HepG2 (cell line): ENCODE measurements at regions not wholly inside any gene's neighbourhood (a gene's known extent, or its start where the extent isn't known, plus 50 kb on each side); places are given as distances from the start of the nearest gene placed in this dataset.

ENCODE experiments used
- ATAC-seq: fragments of 200-7000 bp; cut with Tn5 transposase; 3 replicates; pipeline ENCODE4 v1.9.1; 2020; ENCODE audit warnings: mild to moderate bottlenecking, moderate library complexity
- BruUV-seq: library from RNA; stranded (reverse); fragments of 400-500 nt; replicated peaks from 2 replicates; lab custom pipeline; 2021; lab: Mats Ljungman, UMichigan
- CTCF ChIA-PET: fragments of 300-600 bp; formaldehyde crosslinking; extraction: SDS; loops from one replicate; lab custom pipeline; 2021; ENCODE audit warnings: low total read pairs, inconsistent platforms, low intra/inter-chr PET ratio; lab: Yijun Ruan, JAX
- POLR2A ChIA-PET: fragments of 350-600 bp; sonication (Branson Sonifier 250); formaldehyde crosslinking; loops from one replicate; lab custom pipeline; 2020; ENCODE audit warnings: antibody characterized with exemption, inconsistent platforms; lab: Yijun Ruan, JAX
- DNase-seq: peaks from one replicate; pipeline ENCODE4 v3.0.0-alpha.2; 2015; ENCODE audit warnings: low spot score
- FAIRE-seq: peaks from 3 replicates; lab custom pipeline; 2011; peaks lifted over from hg19 to GRCh38; lab: Jason Lieb, UNC
- H2AFZ ChIP-seq: one replicate; pipeline ENCODE4 v1.6.1; 2011; ENCODE audit warnings: low read length, inconsistent platforms
- H3K27ac ChIP-seq: fragments of 300-600 bp; 3 replicates; pipeline ENCODE4 v1.8.0; 2011; ENCODE audit warnings: mixed run types, mild to moderate bottlenecking, mixed read lengths, low read length, inconsistent platforms; ENCODE audit not compliant: insufficient read depth; ENCODE audit errors: extremely low read length
- H3K27me3 ChIP-seq, 2 experiments: fragments of 200-600 bp in 1 of 2; 2 replicates in 1 of 2; 3 replicates in 1 of 2; pipeline versions ENCODE4 v1.6.0 to v1.8.0; 2011; ENCODE audit warnings: low read length in 2 of 2, mild to moderate bottlenecking in 2 of 2, moderate library complexity in 2 of 2, inconsistent platforms in 1 of 2; ENCODE audit not compliant: insufficient read depth in 2 of 2, control insufficient read depth in 1 of 2
- H3K36me3 ChIP-seq, 2 experiments: fragments of 200-600 bp in 1 of 2; replicated peaks in 1 of 2; 2 replicates in 1 of 2; 3 replicates in 1 of 2; pipeline versions ENCODE4 v1.5.1 to v1.8.0; 2011; ENCODE audit warnings: low read length in 2 of 2, inconsistent platforms in 1 of 2; ENCODE audit not compliant: insufficient read depth in 2 of 2, control insufficient read depth in 1 of 2
- H3K4me1 ChIP-seq: 2 replicates; pipeline ENCODE4 v1.5.1; 2012; ENCODE audit warnings: low read length, inconsistent platforms; ENCODE audit not compliant: insufficient read depth
- H3K4me2 ChIP-seq: 2 replicates; pipeline ENCODE4 v1.6.0; 2011; ENCODE audit warnings: low read depth, low read length, inconsistent platforms
- H3K4me3 ChIP-seq, 3 experiments: fragments of 200-600 bp in 1 of 3; sonication (generic), shearing (Covaris generic) in 1 of 3; replicated peaks in 1 of 3; 2 replicates each; pipeline ENCODE4 v1.5.1; 2011 to 2016; ENCODE audit warnings: low read length in 3 of 3, inconsistent platforms in 2 of 3, low read depth in 2 of 3, mild to moderate bottlenecking in 2 of 3, control low read depth in 1 of 3, mixed read lengths in 1 of 3; ENCODE audit not compliant: insufficient read depth in 1 of 3
- H3K79me2 ChIP-seq: one replicate; pipeline ENCODE4 v1.6.1; 2011; ENCODE audit warnings: low read length, inconsistent platforms; ENCODE audit not compliant: insufficient read depth
- H3K9ac ChIP-seq: 2 replicates; pipeline ENCODE4 v1.6.0; 2011; ENCODE audit warnings: mild to moderate bottlenecking, low read depth, low read length, inconsistent platforms; ENCODE audit not compliant: insufficient read depth
- H3K9me3 ChIP-seq: 2 replicates; pipeline ENCODE4 v1.5.1; 2012; ENCODE audit warnings: mild to moderate bottlenecking, low read length
- H4K20me1 ChIP-seq: 2 replicates; pipeline ENCODE4 v1.6.0; 2011; ENCODE audit warnings: inconsistent platforms, mild to moderate bottlenecking, low read length, moderate library complexity; ENCODE audit not compliant: insufficient read depth
- CEBPB ChIP-seq: IDR thresholded peaks from 2 replicates; pipeline ENCODE4 v1.6.1; 2011; ENCODE audit warnings: low read depth, low read length, improper control_type of control experiment, borderline replicate concordance
- HNRNPUL1 ChIP-seq: fragments of 200-400 bp; formaldehyde crosslinking; IDR thresholded peaks from 2 replicates; pipeline ENCODE4 v1.6.1; 2017; ENCODE audit warnings: low read depth, mild to moderate bottlenecking, low read length, moderate library complexity
- MAZ ChIP-seq, 2 experiments: sonication (generic) in 1 of 2; formaldehyde crosslinking in 1 of 2; IDR thresholded peaks; 2 replicates each; pipeline versions ENCODE4 v1.5.0 to v1.6.1; 2012 to 2020; ENCODE audit warnings: low read depth in 2 of 2, mild to moderate bottlenecking in 2 of 2, borderline replicate concordance in 1 of 2, improper control_type of control experiment in 1 of 2, low read length in 1 of 2, missing genetic modification reagents in 1 of 2, moderate library complexity in 1 of 2
- MED1 ChIP-seq: sonication (generic); formaldehyde crosslinking; IDR thresholded peaks from 2 replicates; pipeline ENCODE4 v1.4.0; 2020; ENCODE audit warnings: missing genetic modification reagents
- STAG1 ChIP-seq: sonication (generic); formaldehyde crosslinking; IDR thresholded peaks from 2 replicates; pipeline ENCODE4 v1.4.0; 2020; ENCODE audit warnings: missing genetic modification reagents
- WGBS: methylation state at CpG from one replicate; pipeline ENCODE4 v1.1.6; 2017; ENCODE audit warnings: low lambda C conversion rate; 5-methylcytosine and 5-hydroxymethylcytosine counted together
- in situ Hi-C: cut with HindIII; loops from 2 replicates; pipeline ENCODE4 v1.10.0; 2017; ENCODE audit warnings: low pct_unique_long_range_greater_than_20kb; ENCODE audit not compliant: extremely low pct_ligation_motif_present
- intact Hi-C: fragments of 100-400 bp; cut with micrococcal nuclease; formaldehyde crosslinking; loops from one replicate; pipeline ENCODE4 v1.10.0; 2022; ENCODE audit not compliant: unreplicated experiment
- TF ChIP-seq, protein P1 (sequence below): sonication (generic); IDR thresholded peaks from 2 replicates; pipeline ENCODE4 v1.6.1; 2016; ENCODE audit warnings: low read depth, borderline replicate concordance
- TF ChIP-seq, protein P2 (sequence below): sonication (generic); formaldehyde crosslinking; IDR thresholded peaks from 2 replicates; pipeline ENCODE4 v1.5.0; 2020; ENCODE audit warnings: missing genetic modification reagents
- TF ChIP-seq, protein P3 (sequence below): sonication (generic); formaldehyde crosslinking; IDR thresholded peaks from 2 replicates; pipeline ENCODE4 v1.9.0; 2022; ENCODE audit warnings: missing genetic modification reagents, mild to moderate bottlenecking, borderline replicate concordance
- TF ChIP-seq, protein P4 (sequence below): sonication (generic); formaldehyde crosslinking; IDR thresholded peaks from 2 replicates; pipeline ENCODE4 v1.5.0; 2020; ENCODE audit warnings: missing genetic modification reagents, mild to moderate bottlenecking, borderline replicate concordance

DNA sequence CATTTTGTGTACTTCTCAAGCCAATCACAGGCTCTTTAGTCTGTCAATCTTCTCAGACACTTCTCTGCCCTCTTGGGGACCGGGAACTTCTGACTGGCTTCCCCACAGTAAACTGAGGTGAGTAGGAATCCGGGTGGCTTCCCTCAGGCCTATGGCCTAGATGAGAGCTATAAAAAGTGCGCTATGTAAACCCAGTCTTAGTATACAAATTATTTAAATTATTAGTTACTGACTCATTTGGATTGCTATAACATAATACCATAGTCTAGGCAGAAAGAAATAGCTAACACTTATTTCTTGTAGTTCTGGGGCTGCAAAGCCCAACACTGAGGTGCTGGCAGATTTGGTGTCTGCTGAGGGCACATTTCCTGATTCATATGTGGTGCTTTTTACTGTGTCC is 109.2 kb upstream of the MCHR2 start (continued):
- TF ChIP-seq, protein P1, sequence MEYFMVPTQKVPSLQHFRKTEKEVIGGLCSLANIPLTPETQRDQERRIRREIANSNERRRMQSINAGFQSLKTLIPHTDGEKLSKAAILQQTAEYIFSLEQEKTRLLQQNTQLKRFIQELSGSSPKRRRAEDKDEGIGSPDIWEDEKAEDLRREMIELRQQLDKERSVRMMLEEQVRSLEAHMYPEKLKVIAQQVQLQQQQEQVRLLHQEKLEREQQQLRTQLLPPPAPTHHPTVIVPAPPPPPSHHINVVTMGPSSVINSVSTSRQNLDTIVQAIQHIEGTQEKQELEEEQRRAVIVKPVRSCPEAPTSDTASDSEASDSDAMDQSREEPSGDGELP = no peak
- TF ChIP-seq, protein P2, sequence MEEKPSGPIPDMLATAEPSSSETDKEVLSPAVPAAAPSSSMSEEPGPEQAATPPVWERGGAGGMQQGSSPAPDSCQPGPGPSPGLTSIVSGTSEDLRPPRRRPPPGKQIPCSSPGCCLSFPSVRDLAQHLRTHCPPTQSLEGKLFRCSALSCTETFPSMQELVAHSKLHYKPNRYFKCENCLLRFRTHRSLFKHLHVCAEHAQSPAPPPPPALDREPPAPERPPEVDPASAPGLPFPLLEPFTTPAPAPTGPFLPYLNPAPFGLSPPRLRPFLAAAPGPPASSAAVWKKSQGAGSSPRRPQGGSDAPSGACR (CRISPR knock-in tag) = no peak
- TF ChIP-seq, all 625 proteins: peak for 0

GRCh38 chr6:100101644-100102043 is 107.6 kb upstream of the MCHR2 start:
- intact Hi-C loops = no loop called here
- no peak overlapping the region for H2AFZ ChIP-seq
- no peak overlapping the region for H3K4me2 ChIP-seq
- no peaks in the 10 kb centered on the region for H3K27me3 ChIP-seq
- ChIA-PET POLR2A (no interaction called here), CTCF (no interaction called here)
- H3K9me3 ChIP-seq = no peaks in the 10 kb centered on the region
- no peaks in the 10 kb centered on the region for H4K20me1 ChIP-seq
- H3K79me2 ChIP-seq = no peaks in the 10 kb centered on the region
- ATAC-seq = no peak
- H3K27ac ChIP-seq = no peak overlapping the region
- DNase-seq = no peak
- in situ Hi-C loops = no loop called here
- FAIRE-seq = no peak
- TF ChIP-seq CEBPB = no peak
- TF ChIP-seq, protein P3, sequence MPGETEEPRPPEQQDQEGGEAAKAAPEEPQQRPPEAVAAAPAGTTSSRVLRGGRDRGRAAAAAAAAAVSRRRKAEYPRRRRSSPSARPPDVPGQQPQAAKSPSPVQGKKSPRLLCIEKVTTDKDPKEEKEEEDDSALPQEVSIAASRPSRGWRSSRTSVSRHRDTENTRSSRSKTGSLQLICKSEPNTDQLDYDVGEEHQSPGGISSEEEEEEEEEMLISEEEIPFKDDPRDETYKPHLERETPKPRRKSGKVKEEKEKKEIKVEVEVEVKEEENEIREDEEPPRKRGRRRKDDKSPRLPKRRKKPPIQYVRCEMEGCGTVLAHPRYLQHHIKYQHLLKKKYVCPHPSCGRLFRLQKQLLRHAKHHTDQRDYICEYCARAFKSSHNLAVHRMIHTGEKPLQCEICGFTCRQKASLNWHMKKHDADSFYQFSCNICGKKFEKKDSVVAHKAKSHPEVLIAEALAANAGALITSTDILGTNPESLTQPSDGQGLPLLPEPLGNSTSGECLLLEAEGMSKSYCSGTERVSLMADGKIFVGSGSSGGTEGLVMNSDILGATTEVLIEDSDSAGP (CRISPR knock-in tag) = no peak
- no peak for TF ChIP-seq STAG1 (CRISPR knock-in tag)
- TF ChIP-seq MAZ (IDR thresholded peaks at IDR 0.05; ENCODE audit: borderline replicate concordance, low read depth, low read length) = no peak
- TF ChIP-seq MAZ (CRISPR knock-in tag; IDR thresholded peaks at IDR 0.05; ENCODE audit: low read depth) = no peak
- TF ChIP-seq MED1 = no peak
- TF ChIP-seq, protein P4, sequence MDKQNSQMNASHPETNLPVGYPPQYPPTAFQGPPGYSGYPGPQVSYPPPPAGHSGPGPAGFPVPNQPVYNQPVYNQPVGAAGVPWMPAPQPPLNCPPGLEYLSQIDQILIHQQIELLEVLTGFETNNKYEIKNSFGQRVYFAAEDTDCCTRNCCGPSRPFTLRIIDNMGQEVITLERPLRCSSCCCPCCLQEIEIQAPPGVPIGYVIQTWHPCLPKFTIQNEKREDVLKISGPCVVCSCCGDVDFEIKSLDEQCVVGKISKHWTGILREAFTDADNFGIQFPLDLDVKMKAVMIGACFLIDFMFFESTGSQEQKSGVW (CRISPR knock-in tag) = no peak
- no peak for TF ChIP-seq HNRNPUL1
- H3K4me1 ChIP-seq = no peaks in the 10 kb centered on the region
- BruUV-seq = no TSS peak
- no peaks in the 10 kb centered on the region for H3K36me3 ChIP-seq
- H3K9ac ChIP-seq = no peak overlapping the region
- WGBS = 31% methylated on average over 3 of the region's 3 CpGs
- no peak overlapping the region for H3K4me3 ChIP-seq
